ENCODE measurements at regions not wholly inside any gene's neighbourhood (a gene's known extent, or its start where the extent isn't known, plus 50 kb on each side); places are given as distances from the start of the nearest gene placed in this dataset.
"Not testable (repeated sequence)": the region's sequence is repeated elsewhere in the genome, so short reads cannot be mapped to it uniquely, and the experiment has no call there.

GRCh38 chr6:80956898-80957297 lies 795.6 kb downstream of the TENT5A start:
- no peak for DNase-seq (ENCODE audit: extremely low read depth, insufficient read length)

GRCh38 chr6:80952479-80952878 lies 800.0 kb downstream of the TENT5A start:
- not testable (repeated sequence) for H3K27me3 ChIP-seq (replicated peaks; ENCODE audit: control insufficient read depth, insufficient read depth, low read length); H3K4me3 ChIP-seq (replicated peaks; ENCODE audit: low read depth, low read length); DNase-seq (ENCODE audit: extremely low read depth, insufficient read length)

More at GRCh38 chr6:80956898-80957297, 795.6 kb downstream of the TENT5A start:
- H3K4me3 ChIP-seq (replicated peaks; ENCODE audit: low read depth, low read length) = no peak overlapping the region
- no peak for TF ChIP-seq CTCF (IDR thresholded peaks at IDR 0.05; ENCODE audit: insufficient read depth, low read length, poor library complexity, severe bottlenecking)
- H3K27me3 ChIP-seq (replicated peaks; ENCODE audit: control insufficient read depth, insufficient read depth, low read length) = no peaks in the 10 kb centered on the region
- H3K36me3 ChIP-seq (ENCODE audit: control insufficient read depth, insufficient read depth, low read length) = no peaks in the 10 kb centered on the region

GRCh38 chr6:80946402-80946801 lies 806.1 kb downstream of the TENT5A start:
- no peaks in the 10 kb centered on the region for H3K27me3 ChIP-seq (replicated peaks; ENCODE audit: control insufficient read depth, insufficient read depth, low read length)
- H3K36me3 ChIP-seq (ENCODE audit: control insufficient read depth, insufficient read depth, low read length) = no peaks in the 10 kb centered on the region
- H3K4me3 ChIP-seq (replicated peaks; ENCODE audit: low read depth, low read length) = no peak overlapping the region
- no peak for DNase-seq (ENCODE audit: extremely low read depth, insufficient read length)
- no peak for TF ChIP-seq CTCF (IDR thresholded peaks at IDR 0.05; ENCODE audit: insufficient read depth, low read length, poor library complexity, severe bottlenecking)

More at GRCh38 chr6:80952479-80952878, 800.0 kb downstream of the TENT5A start:
- not testable (repeated sequence) for H3K36me3 ChIP-seq (ENCODE audit: control insufficient read depth, insufficient read depth, low read length)

- TF ChIP-seq CTCF (IDR thresholded peaks at IDR 0.05; ENCODE audit: insufficient read depth, low read length, poor library complexity, severe bottlenecking) = no peak
- Histone ChIP-seq H3K27me3 (replicated peaks; ENCODE audit: control insufficient read depth, insufficient read depth, low read length) (no peaks in the 10 kb centered on the region), H3K36me3 (ENCODE audit: control insufficient read depth, insufficient read depth, low read length) (no peaks in the 10 kb centered on the region), H3K4me3 (replicated peaks; ENCODE audit: low read depth, low read length) (no peak overlapping the region)
- no peak for DNase-seq (ENCODE audit: extremely low read depth, insufficient read length)
These were observed 809.6 kb downstream of the TENT5A start for GRCh38 chr6:80942911-80943310.

GRCh38 chr6:80940976-80941375 lies 811.5 kb downstream of the TENT5A start:
- no peak for TF ChIP-seq CTCF (IDR thresholded peaks at IDR 0.05; ENCODE audit: insufficient read depth, low read length, poor library complexity, severe bottlenecking)
- Histone ChIP-seq H3K4me3 (replicated peaks; ENCODE audit: low read depth, low read length) (no peak overlapping the region), H3K27me3 (replicated peaks; ENCODE audit: control insufficient read depth, insufficient read depth, low read length) (no peaks in the 10 kb centered on the region), H3K36me3 (ENCODE audit: control insufficient read depth, insufficient read depth, low read length) (no peaks in the 10 kb centered on the region)
- no peak for DNase-seq (ENCODE audit: extremely low read depth, insufficient read length)

- Histone ChIP-seq H3K36me3 (ENCODE audit: control insufficient read depth, insufficient read depth, low read length) (no peaks in the 10 kb centered on the region), H3K4me3 (replicated peaks; ENCODE audit: low read depth, low read length) (no peak overlapping the region), H3K27me3 (replicated peaks; ENCODE audit: control insufficient read depth, insufficient read depth, low read length) (no peaks in the 10 kb centered on the region)
- TF ChIP-seq CTCF (IDR thresholded peaks at IDR 0.05; ENCODE audit: insufficient read depth, low read length, poor library complexity, severe bottlenecking) = no peak
- no peak for DNase-seq (ENCODE audit: extremely low read depth, insufficient read length)
These were observed 811.9 kb downstream of the TENT5A start for GRCh38 chr6:80940571-80940970.
